ENCODE measurements at regions not wholly inside any gene's neighbourhood (a gene's known extent, or its start where the extent isn't known, plus 50 kb on each side); places are given as distances from the start of the nearest gene placed in this dataset.
"Not testable (repeated sequence)": the region's sequence is repeated elsewhere in the genome, so short reads cannot be mapped to it uniquely, and the experiment has no call there.

DNA sequence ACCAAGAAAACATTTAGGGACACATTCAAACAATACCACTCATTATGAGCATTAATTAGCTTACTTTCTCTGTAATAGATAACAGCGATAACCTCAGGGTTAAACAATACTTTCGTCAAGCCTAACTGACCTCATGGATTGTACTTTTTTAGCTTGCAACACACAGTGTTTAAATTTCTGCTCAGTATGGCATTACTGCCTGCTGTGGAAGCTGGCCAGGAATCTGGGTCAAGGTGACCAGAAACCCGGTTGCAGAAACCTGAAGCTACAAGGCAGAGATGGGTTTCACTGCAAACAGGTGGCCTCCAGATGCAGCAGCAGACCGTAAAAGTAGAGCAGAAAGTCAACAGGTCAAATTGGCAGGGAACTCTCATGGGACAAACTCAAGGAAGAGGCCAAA is 123.8 kb upstream of the FHL2 start:
- DNase-seq, result no peak

DNA sequence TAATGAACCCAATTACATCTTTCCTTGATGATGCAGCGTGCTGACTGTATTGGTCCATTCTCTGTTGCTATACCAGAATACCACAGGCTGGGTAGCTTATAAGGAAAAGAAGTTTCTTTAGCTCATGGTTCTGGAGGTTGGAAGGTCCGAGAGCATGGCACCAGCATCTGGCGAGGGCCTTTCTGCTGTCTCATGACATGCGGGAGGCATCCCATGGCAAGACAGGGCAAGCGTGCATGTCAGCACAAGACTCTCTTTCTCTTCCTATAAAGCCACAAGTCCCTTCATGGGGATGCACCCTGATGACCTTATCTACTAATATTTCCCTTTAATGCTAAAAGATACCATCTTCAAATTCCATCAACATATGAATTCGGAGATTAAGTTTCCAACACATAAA is 122.8 kb upstream of the FHL2 start:
- no peak for DNase-seq

DNA sequence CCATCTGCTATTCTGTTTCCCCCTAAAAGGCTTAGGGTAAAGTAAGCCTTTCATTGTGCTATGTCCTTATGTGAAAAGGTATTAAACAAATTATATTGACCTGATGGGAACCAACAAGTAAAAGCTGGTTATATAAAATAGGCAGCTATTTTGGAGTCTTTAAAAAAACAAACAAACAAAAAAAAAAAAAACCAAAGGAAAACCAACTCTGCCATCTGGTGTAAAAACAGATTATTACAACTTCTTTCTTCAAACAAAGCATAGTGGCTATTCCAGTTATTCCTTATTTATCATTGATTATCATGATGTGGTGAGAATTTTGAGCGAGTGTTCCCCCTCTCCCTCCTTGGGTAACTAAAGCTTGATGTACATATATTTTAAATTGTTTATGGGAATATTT is 122.3 kb upstream of the FHL2 start:
- DNase-seq, result no peak

DNA sequence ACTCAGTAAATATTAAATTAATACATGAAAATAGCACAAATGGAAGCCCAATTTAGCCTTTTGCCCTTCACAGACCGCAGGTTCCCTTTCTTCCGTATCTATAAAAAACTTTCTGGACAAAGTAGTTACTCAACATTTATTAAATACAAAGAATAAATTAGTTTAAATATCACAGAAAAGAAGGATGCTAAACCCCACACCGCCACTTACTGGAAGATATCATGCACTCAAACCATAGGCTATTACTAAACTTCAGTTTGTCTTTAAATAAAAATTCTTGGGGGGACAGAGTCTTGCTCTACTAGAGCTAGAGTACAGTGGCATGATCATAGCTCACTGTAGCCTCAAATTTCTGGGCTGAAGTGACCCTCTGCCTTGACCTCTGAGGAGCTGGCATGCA is 120.7 kb upstream of the FHL2 start:
- no peak for DNase-seq

DNA sequence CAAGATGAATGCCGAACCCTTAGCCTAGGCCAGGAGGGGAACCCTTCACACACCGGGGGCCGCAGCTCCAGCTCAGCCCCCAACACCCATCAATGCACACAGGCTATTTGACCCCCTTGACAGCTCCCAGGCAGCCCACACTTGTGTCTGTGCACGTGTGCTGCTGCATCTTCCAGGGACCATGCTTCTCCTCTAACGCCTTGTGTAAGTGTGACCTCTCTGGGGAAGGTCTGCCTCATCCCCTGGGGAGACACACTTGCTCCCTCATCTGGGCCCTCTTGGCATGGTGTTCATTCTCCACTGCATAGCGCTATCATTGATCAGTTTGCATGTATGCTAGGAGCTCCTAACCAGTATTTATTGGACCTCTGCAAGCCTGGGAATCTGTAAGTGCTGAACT is 120.0 kb upstream of the FHL2 start:
- DNase-seq, result no peak

DNA sequence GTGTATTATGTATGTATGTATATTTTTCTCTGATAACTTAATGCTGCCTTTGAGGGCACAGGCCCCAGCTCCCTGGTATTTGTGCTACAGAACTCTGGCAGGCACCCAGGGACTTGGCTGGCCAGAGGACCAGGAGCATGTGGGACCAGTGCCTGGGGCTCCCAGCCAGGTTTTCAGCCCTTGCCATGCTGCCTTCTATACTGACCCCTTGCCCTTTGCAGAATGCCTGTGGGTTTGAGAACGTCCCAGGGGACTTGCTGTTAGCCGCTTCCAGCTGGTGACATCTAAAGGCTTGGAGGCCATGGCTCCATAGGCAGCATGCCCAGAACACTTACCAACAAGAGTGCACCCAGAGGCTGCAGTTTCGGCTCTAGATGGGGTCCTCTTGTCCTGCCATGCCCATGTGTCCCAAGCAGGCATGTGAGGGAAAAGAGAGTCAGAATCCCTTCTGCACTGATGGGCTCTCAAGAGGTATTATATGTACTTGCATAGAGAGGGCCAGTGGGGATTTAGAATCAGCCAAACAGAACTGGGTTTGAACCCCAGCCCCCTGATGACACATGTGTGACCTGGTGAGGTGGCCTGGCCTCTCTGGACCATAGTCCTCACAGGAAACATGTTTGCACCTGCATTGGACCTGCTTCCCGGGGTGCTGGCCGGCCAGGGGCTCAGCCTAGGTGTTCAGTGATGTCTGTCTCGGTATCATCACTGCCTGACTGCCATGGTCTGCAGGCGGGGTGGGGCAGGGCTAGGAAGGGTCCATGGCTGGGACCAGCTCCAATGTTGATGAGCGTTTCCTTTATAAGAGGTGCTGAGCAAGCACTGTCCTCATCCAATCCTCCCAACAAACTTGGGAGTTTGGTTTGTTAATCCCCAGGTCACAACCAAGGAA is 119.2 kb upstream of the FHL2 start:
- no peak for DNase-seq

DNA sequence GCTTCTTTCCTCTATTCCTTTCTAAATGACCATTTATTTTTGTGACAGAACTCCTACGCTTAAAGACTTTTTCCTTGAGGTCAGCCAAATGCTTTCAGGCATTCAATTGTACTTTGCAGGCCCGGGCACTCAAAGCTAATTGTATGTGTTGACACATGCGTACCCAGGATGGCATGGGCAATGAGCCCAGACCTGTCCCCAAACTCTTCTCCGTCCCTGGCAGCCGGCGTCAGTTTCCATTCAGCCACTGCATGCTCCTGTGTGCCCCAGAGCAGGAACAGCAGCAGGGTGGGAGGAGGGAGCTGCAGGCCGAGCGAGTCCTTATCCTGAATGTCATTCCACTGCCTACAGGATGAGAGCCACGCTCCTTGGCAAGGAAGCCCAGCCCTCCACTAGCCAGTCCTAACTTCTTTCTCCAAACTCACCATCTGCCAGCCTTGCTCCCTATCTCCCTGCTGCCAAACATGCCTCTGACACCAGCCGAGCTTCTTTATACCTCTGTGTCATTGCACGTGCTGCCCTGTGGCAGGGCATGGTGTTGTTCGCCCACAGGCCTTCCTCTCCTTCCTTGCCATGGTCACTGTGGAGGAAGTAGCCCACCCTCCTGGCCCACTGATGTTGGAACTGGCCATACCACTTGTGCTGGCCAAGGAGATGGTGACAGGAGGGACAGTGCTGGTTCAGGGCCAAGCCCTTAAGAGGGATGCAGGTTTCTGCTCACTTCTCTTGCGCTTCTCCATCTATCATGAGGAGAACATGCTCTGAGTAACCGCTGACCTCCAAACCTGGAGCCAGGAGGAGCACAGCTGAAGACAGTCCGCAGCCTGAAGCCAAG is 116.9 kb upstream of the FHL2 start:
- no peak for DNase-seq

DNA sequence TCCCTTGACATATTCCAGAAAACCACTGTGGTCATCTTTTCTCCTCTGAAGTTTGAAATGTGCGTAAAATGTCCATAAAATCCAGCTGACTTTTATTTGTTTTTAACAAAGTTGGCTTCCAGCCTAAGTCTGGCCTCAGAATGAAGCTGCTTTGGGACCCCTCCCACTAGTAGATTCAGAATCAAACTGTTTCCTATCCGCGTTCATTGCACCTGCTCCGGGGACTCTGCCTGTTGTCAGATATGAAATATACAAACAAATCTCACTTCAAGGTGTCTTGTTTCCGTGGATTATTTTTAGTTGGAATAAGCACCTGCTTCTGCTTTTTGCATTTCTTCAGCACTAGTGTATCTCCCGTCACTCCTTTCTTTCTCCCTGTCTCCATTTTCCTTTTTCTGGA is 115.7 kb upstream of the FHL2 start:
- no peak for DNase-seq

DNA sequence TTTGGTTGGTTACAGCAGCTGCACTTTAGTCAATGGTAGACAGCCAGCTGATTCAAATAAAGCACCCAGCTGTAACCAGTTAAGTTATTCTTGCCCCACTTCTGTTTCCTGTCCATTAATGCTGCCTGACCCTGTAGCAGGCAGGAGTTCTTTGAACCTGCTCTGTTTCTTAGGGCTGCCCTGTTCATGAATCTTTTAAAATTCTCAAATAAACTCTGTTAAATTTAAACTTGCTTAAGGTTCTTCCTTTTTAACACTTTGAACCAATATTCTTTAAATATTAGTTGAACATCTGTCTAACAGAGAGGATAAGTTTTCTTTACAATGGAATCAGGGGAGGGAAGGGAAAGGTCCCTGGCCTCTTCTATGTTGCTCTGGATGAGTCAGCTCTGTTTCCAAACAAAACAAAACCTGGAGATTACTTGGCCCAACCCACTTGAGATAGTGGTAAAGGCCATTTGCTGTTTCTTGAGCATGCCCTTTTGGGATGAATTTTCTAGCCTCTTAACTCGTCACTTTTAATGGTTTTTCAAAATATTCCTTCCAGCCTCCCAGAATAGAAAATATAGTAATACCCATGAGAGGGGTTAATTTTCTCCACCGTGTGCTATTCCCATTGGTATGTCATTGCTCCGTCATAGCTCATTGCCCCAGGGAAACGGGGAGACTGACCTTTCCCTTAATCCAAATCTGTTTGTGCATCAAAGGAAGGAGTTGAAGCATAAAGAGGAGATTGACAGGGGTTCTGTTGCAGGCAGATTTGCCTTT is 112.1 kb upstream of the FHL2 start:
- DNase-seq, result no peak

DNA sequence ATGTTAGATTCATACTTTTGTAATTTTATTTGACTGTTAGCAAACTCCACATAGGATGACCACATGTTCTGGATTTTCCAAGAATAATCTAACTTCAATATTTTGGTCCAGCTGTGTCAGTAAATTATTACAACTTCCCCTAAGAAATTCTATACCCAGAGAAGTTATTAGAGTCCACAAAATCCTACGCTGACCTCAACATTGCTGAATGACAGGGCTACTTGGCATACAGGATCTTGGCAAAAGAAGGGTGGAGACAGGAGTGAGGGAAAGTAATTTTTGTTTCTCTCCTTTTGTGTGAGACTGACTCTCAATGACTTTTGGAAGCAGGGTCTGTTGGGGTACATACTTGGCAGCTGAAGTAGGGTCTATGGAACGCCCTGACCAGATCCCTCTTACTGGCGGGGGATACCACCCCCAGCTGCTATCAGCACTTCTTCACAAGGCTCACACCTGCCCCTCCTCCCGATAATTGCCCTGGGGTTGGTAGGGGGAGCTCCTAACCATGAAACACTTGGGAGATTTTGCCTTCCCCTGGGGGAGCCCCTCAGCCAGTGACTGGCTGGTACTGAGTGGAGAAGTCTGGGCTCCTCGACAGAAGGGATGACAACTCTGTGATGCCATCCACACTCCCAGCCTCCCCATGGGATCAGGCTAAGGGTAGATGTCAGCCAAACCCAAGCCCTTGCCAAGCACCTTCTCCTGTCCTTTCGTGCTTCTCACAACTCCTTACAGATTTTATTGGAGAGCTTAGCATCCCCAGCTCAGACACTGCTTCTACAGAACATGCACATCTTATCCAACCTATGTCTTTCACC is 110.6 kb upstream of the FHL2 start:
- DNase-seq, result no peak

DNA sequence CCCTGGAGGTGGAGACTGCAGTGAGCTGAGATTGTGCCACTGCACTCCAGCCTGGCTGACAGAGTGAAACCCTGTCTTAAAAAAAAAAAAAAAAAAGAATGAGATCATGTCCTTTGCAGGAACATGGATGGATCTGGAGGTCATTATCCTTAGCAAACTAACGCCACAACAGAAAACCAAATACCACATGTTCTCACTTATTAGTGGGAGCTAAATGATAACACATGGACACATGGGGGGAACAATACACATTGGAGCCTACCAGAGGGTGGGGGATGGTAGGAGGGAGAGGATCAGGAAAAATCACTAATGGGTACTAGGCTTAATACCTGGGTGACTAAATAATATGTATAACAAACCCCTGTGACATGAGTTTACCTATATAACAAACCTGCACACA is 108.0 kb upstream of the FHL2 start:
- not testable (repeated sequence) for DNase-seq

DNA sequence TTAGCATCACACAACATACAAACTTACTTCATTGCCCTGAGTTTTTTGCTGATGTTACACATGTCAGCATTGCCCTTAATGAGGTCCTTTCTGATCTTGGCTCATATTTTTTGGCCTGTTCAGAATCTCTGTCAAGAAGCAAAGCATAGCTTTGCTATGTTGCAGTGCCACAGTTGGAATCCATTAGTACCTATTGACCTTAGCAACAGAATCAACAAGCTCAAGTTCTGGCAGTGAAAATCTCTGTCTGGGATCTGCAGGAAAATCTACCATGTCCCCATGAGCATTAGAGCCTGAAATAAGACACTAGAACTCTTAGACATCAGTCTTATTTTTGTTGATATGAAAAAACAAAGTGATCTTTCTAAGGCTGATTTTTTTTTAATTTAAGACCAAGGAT is 105.6 kb upstream of the FHL2 start:
- no peak for DNase-seq

DNA sequence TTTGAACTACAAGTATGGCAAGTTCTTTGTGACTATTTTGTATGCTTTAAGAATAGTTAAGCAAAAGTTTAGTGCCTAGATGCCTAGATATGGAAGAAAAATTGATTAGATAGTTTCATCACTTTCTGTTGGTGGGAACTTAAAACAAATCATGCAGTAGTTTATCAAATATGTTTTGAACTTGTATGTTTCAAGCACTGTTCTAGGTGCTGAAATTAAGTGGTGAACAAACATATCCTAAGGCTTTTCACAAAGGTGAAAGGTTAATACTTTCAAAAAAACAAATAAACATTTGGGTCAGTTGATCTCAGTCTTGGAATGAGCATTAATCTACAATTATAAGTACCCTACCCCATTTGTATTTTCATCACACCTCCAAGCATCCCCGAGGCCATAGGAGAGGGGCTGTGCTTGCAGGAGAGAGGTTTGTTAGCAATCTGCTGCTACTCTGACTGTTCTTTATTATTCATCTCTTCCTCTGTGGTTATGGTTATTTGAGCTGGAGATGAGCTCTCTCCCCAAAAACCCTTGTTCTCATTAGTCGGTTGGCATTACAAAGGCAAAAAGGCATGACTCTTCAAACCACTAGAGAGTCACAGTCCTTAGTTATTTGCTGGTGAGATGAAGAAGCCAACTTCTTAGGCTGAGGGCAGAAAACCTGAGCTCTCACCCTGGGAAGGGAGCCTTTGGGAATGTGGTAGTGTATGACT is 103.9 kb upstream of the FHL2 start:
- no peak for DNase-seq

DNA sequence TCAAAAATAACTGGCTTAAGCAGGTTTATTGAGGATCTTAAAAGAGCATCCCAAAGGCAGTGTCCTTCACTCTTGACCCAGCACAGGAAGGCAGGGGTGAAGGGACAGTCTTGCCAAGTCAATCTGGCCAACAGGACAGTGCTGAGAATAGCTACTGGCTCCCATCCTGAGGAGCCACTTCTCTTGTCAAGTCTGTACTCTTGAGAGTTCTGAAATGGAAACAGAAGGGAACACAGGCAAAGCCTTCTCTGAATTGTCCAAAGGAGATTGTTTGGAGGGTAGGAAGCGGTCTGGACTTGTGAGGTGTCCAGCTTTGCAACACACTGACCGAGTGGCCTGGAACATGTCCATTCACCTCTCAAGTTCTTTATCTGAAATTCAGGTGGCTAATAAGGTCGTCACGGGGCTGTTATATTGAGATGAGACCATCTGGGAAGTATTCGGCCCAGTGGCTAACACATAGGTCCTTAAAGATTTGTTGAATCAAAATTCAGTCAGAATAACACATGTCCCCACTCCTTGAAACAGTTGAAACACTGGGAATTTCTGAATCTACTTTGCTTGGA is 99.5 kb upstream of the FHL2 start:
- DNase-seq, result no peak

DNA sequence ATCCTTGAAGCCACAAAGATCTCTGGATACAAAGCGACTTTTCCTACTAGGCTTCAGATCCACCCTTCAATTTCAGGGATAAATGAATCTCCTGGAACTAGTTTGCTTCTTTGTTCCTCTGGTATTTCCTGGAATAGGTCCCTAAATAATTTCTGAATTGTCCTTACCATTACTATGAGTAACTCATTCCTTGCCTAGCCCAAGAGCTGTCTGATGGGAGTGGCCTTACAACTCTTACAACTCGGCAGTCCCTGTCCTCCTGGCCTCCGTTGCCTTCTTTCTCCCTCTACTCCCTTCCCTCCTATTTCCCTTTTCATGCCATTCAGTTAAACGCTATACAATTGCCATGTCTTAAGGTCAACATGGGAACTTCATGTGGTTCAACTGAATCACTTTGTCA is 98.2 kb upstream of the FHL2 start:
- DNase-seq, result no peak

DNA sequence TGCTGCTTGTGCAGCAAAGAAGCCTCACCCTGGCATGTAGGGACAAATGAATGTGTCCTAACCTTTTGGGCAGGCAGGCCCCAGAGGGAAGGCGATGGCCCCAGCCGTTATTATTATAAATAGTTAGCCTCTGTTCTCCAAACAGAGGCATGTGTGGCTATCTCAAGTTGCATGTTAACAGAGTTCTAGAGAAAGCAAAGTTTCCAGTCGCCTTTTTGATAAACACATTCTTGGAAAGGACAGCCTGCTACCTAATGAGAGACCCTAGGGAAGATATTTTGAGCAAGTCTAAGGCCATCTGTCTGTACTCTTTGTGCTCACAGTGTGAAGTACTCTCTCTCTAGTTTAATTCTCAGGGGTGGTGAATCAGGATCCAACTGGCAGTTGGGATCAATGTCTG is 97.4 kb upstream of the FHL2 start:
- no peak for DNase-seq

DNA sequence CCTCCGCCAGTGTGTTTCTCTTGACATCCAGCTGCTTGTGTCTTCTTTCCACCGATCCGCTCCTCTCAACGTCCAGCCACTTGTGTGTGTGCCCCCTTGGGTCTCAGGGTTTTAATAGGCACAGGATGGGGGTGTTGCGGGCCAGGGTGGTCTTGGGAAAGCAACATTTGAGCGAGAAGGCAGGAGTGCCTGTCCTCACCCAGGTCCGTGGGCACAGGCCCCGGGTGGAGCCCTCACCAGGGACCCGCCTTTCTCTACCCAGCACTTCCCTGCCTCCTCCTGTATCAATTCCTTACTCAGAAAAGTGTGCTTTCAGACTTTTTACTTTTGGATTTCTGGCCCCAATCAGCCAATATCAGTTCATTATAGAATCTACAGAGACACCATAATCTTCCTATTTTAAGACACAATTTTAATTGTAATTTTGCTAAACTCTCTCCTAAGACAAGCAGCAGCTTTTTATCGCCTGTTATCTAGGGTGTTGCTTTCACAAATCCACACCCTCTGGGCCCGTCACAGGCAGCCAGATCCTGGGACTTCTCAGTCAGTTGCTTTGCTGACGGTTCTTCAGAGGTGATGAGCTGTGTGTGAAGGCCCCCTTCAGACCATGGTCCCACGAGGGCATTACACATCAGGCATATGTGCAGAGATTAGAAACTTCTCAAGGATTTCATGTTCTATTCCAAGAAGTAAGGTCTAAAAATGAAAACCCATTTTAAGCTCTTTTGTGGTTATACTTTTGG is 96.0 kb upstream of the FHL2 start:
- DNase-seq, result no peak

DNA sequence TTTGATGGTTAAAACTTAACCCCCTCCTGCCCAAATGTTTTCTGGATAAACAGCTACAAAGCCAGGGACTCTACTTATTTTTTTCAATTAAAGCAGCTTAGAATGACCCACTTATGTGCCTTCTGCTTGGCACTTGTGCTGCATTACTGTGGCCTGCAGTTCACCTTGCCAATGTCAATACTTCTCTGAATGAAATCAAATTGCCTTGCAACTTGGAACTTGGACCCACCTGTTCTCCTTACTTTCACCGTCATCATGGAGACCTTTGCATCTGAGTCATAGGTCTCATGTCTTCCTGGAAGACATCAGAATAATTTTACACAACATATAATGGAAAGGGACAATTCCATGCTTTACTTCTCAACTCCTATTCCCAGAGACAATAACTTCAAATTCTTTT is 92.1 kb upstream of the FHL2 start:
- DNase-seq, result no peak

DNA sequence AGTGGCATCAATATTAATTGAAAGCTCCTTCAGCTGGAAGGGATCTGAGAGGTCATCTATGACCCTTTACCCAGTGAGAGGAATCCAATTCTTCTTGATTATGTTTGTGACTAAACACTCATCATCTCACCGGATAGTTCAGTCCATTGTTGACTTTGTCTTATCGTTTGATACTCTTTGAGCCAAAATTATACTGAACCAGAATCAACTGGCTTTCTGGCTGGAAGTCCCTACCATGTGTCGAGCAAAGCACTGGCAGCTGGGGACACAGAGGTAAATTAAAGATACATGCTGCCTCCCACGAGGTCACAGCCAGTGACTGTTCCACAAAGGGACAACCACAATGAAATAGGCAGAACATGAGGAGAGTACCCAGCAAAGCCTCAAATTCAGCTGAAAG is 91.4 kb upstream of the FHL2 start:
- no peak for DNase-seq

DNA sequence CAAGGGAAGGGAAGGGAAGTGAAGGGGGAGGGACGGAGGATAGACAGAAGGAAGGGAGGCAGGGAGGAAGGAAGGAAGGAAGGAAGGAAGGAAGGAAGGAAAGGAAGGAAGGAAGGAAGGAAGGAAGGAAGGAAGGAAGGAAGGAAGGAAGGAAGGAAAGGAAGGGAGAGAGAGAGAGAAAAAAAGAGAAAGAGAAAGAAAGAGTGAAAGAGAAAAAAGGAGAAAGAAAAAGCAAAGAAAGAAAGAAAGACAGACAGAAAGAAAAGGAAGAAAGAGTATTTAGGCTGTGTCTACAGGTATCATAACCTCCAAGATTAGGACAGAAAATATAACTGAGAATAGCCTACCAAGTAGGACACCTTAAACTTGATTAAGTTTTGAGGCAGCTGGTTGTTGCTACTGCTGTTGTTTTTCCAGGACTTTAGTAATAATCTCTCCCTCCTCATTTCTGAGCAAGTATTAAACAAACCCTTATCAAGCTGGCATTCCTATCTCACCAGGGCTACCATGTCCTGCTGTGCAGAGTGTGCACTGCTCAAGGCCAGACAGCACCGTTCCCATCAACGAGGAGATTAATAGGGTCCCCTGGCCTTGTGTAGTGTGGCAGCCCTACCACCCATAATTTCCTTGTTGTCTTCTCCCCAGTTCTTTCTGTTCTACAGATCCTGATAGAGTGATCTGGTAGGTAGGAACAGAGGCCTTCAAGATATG is 90.5 kb upstream of the FHL2 start:
- DNase-seq, result no peak

Measured in activated naive CD4-positive, alpha-beta T cell treated with Interleukin-2 at 50 U/mL for 16 hours (primary cell).